ENCODE measurements at regions not wholly inside any gene's neighbourhood (a gene's known extent, or its start where the extent isn't known, plus 50 kb on each side); places are given as distances from the start of the nearest gene placed in this dataset.

DNA sequence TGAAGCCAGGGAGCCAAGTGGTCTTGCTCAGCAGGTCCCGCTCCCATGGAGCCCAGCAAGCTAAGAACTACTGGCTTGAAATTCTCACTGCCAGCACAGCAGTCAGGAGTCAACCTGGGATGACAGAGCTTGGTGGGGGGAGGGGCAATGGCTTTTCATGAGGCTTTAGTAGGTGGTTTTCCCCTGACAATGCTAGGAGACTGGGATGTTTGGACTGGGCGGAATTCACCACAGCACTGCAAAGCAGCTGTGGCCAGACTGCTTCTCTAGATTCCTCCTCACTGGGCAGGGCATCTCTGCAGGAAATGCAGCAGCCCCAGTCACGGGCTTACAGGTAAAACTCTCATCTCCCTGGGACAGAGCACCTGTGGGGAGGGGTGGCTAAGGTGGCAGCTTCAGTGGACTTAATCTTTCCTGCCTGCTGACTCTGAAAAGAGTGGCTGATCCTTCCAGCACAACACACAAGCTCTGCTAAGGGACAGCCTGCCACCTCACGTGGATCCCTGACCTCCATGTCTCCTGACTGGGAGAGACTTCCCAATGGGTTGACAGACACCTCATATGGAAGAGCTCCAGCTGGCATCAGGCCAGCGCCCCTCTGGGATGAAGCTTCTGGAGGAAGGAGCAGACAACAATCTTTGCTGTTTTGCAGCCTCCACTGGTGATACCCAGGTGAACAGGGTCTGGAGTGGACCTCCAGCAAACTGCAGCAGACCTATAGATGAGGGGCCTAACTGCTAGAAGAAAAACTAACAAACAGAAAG is 349.7 kb upstream of the ST6GAL2 start:
- no peaks in the 10 kb centered on the region for H3K27me3 ChIP-seq (ENCODE audit: insufficient read depth, low read depth)
- TF ChIP-seq, protein P1, sequence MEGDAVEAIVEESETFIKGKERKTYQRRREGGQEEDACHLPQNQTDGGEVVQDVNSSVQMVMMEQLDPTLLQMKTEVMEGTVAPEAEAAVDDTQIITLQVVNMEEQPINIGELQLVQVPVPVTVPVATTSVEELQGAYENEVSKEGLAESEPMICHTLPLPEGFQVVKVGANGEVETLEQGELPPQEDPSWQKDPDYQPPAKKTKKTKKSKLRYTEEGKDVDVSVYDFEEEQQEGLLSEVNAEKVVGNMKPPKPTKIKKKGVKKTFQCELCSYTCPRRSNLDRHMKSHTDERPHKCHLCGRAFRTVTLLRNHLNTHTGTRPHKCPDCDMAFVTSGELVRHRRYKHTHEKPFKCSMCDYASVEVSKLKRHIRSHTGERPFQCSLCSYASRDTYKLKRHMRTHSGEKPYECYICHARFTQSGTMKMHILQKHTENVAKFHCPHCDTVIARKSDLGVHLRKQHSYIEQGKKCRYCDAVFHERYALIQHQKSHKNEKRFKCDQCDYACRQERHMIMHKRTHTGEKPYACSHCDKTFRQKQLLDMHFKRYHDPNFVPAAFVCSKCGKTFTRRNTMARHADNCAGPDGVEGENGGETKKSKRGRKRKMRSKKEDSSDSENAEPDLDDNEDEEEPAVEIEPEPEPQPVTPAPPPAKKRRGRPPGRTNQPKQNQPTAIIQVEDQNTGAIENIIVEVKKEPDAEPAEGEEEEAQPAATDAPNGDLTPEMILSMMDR (conservative IDR thresholded peaks at IDR 0.05; ENCODE audit: low read depth, low read length), result no peak
- no peaks in the 10 kb centered on the region for H4K20me1 ChIP-seq (ENCODE audit: insufficient read depth)
- no peaks in the 10 kb centered on the region for H3K79me2 ChIP-seq (ENCODE audit: insufficient read depth, low read depth)
- no peaks in the 10 kb centered on the region for H3K36me3 ChIP-seq (ENCODE audit: insufficient read depth)
- no peak overlapping the region for H2AFZ ChIP-seq (ENCODE audit: low read depth)
- peaks cover 13% of the 10 kb centered on the region for H3K4me1 ChIP-seq (ENCODE audit: low read depth, poor library complexity, severe bottlenecking)
- no peak overlapping the region for H3K4me3 ChIP-seq (IDR thresholded peaks at IDR 0.05; ENCODE audit: insufficient read depth, low read depth, low read length)
- H3K9ac ChIP-seq, result no peak overlapping the region
- H3K4me2 ChIP-seq, result no peak overlapping the region
- H3K27ac ChIP-seq, result no peak overlapping the region

DNA sequence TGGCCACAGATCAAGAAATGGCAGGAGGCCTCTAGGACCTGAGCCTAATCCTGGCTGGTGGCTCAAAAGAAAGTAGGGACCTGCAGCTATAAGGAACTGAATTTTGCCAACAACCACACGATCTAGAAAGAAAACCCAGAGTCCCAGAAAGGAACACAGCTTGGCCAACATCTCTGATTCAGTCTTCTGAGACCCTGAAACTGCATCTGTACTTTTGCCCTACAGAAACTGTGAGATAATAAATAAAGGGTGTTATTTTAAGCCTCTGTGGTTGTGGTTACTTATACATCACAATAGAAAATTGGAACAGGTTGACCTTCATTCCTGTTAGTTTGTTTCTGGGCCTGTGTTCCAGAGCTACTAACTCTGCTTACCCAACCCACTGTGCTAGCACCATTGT is 356.8 kb upstream of the ST6GAL2 start:
- Histone ChIP-seq H3K36me3 (ENCODE audit: insufficient read depth) (no peaks in the 10 kb centered on the region), H3K79me2 (ENCODE audit: insufficient read depth, low read depth) (no peaks in the 10 kb centered on the region), H3K27ac (peak overlapping the region; percentile 81), H3K4me1 (ENCODE audit: low read depth, poor library complexity, severe bottlenecking) (peaks cover 42% of the 10 kb centered on the region), H3K27me3 (ENCODE audit: insufficient read depth, low read depth) (no peaks in the 10 kb centered on the region), H4K20me1 (ENCODE audit: insufficient read depth) (no peaks in the 10 kb centered on the region), H3K4me2 (peak overlapping the region; percentile 70), H3K9ac (no peak overlapping the region), H3K4me3 (IDR thresholded peaks at IDR 0.05; ENCODE audit: insufficient read depth, low read depth, low read length) (peak overlapping the region; percentile 38), H2AFZ (ENCODE audit: low read depth) (peak overlapping the region; percentile 64)
- TF ChIP-seq, protein P1 (conservative IDR thresholded peaks at IDR 0.05; ENCODE audit: low read depth, low read length), result no peak

DNA sequence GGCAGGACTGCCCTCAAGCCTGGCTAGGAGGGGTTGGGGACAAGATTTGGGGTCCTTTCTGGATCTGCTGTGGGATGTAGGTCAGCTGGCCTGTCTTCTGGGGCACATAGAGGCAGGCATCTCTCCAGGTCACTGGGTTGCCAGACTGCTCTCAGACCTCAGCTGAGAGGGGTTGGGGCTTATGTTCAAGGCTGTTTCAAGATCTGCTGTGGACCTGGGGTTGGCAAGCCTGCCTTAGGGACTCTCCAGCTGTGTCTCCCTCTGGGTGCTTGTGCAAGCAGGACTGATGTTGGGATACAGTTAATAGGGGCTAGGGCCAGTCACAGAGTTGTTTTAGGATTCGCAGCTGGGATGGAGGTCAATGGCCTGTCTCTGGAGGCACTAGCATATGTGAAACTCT is 363.0 kb upstream of the ST6GAL2 start:
- no peaks in the 10 kb centered on the region for H4K20me1 ChIP-seq (ENCODE audit: insufficient read depth)
- H3K9ac ChIP-seq, result no peak overlapping the region

DNA sequence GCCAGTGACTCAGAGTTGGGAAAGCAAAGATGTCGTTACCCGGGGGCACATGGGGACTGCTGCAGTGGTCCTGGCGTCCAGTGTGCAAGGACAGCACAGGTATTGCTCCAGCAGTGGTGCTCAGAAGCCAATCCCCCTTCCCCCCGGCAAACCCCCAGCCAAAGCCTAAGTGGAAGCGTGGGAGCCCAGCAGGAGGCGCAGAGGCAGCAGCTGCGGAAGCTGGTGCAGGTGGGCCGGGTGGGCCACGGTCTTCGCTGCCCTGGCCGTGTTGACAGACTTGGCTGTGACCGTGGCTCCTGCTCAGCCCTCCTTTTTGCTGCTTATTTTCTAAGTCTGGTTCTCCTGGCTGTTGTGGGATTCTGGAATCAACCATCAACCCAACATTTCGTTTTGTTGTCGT is 369.8 kb upstream of the ST6GAL2 start:
- Histone ChIP-seq H2AFZ (ENCODE audit: low read depth) (no peak overlapping the region), H3K9ac (no peak overlapping the region), H3K36me3 (ENCODE audit: insufficient read depth) (no peaks in the 10 kb centered on the region)

More for the DNA sequence above, 363.0 kb upstream of the ST6GAL2 start:
- Histone ChIP-seq H3K27me3 (ENCODE audit: insufficient read depth, low read depth) (no peaks in the 10 kb centered on the region), H3K4me3 (IDR thresholded peaks at IDR 0.05; ENCODE audit: insufficient read depth, low read depth, low read length) (no peak overlapping the region), H3K27ac (no peak overlapping the region), H3K4me1 (ENCODE audit: low read depth, poor library complexity, severe bottlenecking) (peaks cover 32% of the 10 kb centered on the region), H3K79me2 (ENCODE audit: insufficient read depth, low read depth) (no peaks in the 10 kb centered on the region), H2AFZ (ENCODE audit: low read depth) (0 out of 2 replicates have a peak overlapping the region, but pooled peaks have one; percentile 18), H3K4me2 (no peak overlapping the region; the same call in 1 of the 2 replicates), H3K36me3 (ENCODE audit: insufficient read depth) (no peaks in the 10 kb centered on the region)
- TF ChIP-seq, protein P1 (conservative IDR thresholded peaks at IDR 0.05; ENCODE audit: low read depth, low read length), result no peak

More for the DNA sequence above, 369.8 kb upstream of the ST6GAL2 start:
- no peak overlapping the region for H3K4me3 ChIP-seq (IDR thresholded peaks at IDR 0.05; ENCODE audit: insufficient read depth, low read depth, low read length)
- H3K79me2 ChIP-seq (ENCODE audit: insufficient read depth, low read depth), result no peaks in the 10 kb centered on the region
- H3K27ac ChIP-seq, result no peak overlapping the region
- no peaks in the 10 kb centered on the region for H4K20me1 ChIP-seq (ENCODE audit: insufficient read depth)
- no peaks in the 10 kb centered on the region for H3K27me3 ChIP-seq (ENCODE audit: insufficient read depth, low read depth)
- no peaks in the 10 kb centered on the region for H3K4me1 ChIP-seq (ENCODE audit: low read depth, poor library complexity, severe bottlenecking)
- TF ChIP-seq, protein P1 (conservative IDR thresholded peaks at IDR 0.05; ENCODE audit: low read depth, low read length), result no peak
- H3K4me2 ChIP-seq, result no peak overlapping the region
